HepG2 (cell line): ENCODE measurements at regions not wholly inside any gene's neighbourhood (a gene's known extent, or its start where the extent isn't known, plus 50 kb on each side); places are given as distances from the start of the nearest gene placed in this dataset.

Experiments used
- CEBPB ChIP-seq: IDR thresholded peaks from 2 replicates; pipeline ENCODE4 v1.6.1; 2011; ENCODE audit warnings: low read depth, low read length, improper control_type of control experiment, borderline replicate concordance
- HNRNPH1 ChIP-seq: fragments of 200-400 bp; formaldehyde crosslinking; optimal IDR thresholded peaks from 2 replicates; pipeline ENCODE3; 2017; ENCODE audit warnings: mild to moderate bottlenecking, low read depth, low read length
- MED13 ChIP-seq: sonication (generic); formaldehyde crosslinking; IDR thresholded peaks from 2 replicates; pipeline ENCODE4 v1.5.0; 2020; ENCODE audit warnings: missing genetic modification reagents
- ZSCAN25 ChIP-seq: sonication (generic); formaldehyde crosslinking; IDR thresholded peaks from 2 replicates; pipeline ENCODE4 v1.8.0; 2022; ENCODE audit warnings: mild to moderate bottlenecking, missing genetic modification reagents
- TF ChIP-seq, protein P1 (sequence below): sonication (generic); formaldehyde crosslinking; IDR thresholded peaks from 2 replicates; pipeline ENCODE4 v1.4.0; 2020; ENCODE audit warnings: missing genetic modification reagents, borderline replicate concordance

DNA sequence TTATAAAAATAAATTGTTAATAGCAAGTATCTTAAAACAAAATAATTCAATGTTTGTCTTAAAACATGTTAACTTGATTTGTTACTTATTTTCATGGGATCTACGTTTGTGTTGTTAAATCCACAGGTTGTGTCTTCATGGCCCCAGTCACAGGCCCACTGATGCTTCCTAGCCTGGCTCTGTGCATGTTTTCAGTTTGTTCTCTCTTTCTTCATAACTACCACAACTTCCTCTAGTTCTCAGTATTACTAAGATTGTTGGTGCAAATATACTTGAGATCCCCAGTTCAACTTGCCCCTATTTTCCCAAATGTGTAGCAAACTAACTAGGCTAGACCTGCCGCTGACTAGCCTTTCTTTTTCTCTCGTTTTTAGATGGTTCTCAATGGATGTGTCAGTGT is 250.5 kb downstream of the NRIP1 start:
- TF ChIP-seq ZSCAN25 (CRISPR knock-in tag): no peak
- TF ChIP-seq, protein P1, sequence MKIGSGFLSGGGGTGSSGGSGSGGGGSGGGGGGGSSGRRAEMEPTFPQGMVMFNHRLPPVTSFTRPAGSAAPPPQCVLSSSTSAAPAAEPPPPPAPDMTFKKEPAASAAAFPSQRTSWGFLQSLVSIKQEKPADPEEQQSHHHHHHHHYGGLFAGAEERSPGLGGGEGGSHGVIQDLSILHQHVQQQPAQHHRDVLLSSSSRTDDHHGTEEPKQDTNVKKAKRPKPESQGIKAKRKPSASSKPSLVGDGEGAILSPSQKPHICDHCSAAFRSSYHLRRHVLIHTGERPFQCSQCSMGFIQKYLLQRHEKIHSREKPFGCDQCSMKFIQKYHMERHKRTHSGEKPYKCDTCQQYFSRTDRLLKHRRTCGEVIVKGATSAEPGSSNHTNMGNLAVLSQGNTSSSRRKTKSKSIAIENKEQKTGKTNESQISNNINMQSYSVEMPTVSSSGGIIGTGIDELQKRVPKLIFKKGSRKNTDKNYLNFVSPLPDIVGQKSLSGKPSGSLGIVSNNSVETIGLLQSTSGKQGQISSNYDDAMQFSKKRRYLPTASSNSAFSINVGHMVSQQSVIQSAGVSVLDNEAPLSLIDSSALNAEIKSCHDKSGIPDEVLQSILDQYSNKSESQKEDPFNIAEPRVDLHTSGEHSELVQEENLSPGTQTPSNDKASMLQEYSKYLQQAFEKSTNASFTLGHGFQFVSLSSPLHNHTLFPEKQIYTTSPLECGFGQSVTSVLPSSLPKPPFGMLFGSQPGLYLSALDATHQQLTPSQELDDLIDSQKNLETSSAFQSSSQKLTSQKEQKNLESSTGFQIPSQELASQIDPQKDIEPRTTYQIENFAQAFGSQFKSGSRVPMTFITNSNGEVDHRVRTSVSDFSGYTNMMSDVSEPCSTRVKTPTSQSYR (CRISPR knock-in tag): no peak
- TF ChIP-seq HNRNPH1: no peak
- TF ChIP-seq MED13 (CRISPR knock-in tag): no peak
- TF ChIP-seq CEBPB: no peak
